Endothelial cell (in vitro differentiated cells): ENCODE measurements at regions not wholly inside any gene's neighbourhood (a gene's known extent, or its start where the extent isn't known, plus 50 kb on each side); places are given as distances from the start of the nearest gene placed in this dataset.

Experiments
- DNase-seq: peaks from one replicate; pipeline ENCODE4 v3.0.0; 2021; ENCODE audit warnings: low spot score
- H3K27ac Mint-ChIP-seq: one replicate; pipeline ENCODE4 v1.8.0; 2021; ENCODE audit warnings: mixed read lengths, inconsistent platforms; ENCODE audit not compliant: unreplicated experiment
- H3K27me3 Mint-ChIP-seq: one replicate; pipeline ENCODE4 v1.8.0; 2021; ENCODE audit warnings: mild to moderate bottlenecking, moderate library complexity, mixed read lengths, inconsistent platforms; ENCODE audit not compliant: unreplicated experiment
- H3K36me3 Mint-ChIP-seq: one replicate; pipeline ENCODE4 v1.8.0; 2021; ENCODE audit warnings: mild to moderate bottlenecking, low read depth, mixed read lengths, inconsistent platforms; ENCODE audit not compliant: unreplicated experiment
- H3K4me1 Mint-ChIP-seq: one replicate; pipeline ENCODE4 v1.8.0; 2021; ENCODE audit warnings: mild to moderate bottlenecking, mixed read lengths, inconsistent platforms; ENCODE audit not compliant: unreplicated experiment
- H3K4me3 Mint-ChIP-seq: one replicate; pipeline ENCODE4 v1.8.0; 2021; ENCODE audit warnings: mild to moderate bottlenecking, mixed read lengths, inconsistent platforms; ENCODE audit not compliant: unreplicated experiment
- H3K9me3 Mint-ChIP-seq: one replicate; pipeline ENCODE4 v1.8.0; 2021; ENCODE audit warnings: mixed read lengths, inconsistent platforms; ENCODE audit not compliant: unreplicated experiment
- TF ChIP-seq, protein P1 (sequence below): fragments of 200-600 bp; sonication (generic); IDR thresholded peaks from one replicate; pipeline ENCODE4 v1.5.0; 2021; ENCODE audit warnings: antibody characterized with exemption; ENCODE audit not compliant: unreplicated experiment

DNA sequence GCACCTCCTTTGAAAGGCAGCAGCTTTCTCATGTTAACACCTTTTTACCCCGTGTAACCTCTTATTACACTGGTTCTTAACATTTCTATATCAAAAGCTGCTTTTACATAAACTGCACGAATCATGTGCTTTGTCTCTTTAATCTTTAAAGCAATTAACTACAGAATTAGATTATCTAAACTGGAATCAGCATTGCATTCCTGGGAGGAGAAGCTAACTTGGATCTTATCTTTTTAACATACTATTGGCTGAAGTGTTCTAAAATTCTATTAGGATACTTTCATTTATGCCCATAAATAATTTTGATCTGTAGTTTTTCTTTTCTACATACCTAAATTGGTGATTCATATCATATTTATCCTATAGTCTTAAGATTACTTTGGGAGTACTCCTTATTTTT lies 428.4 kb upstream of the IGFBP3 start:
- Mint-ChIP-seq H3K9me3 (no peaks in the 10 kb centered on the region), H3K4me1 (peaks cover 8% of the 10 kb centered on the region), H3K4me3 (no peak overlapping the region), H3K27ac (no peak overlapping the region), H3K36me3 (peaks cover 3% of the 10 kb centered on the region), H3K27me3 (peaks cover 2% of the 10 kb centered on the region)
- no peak for DNase-seq
- TF ChIP-seq, protein P1, sequence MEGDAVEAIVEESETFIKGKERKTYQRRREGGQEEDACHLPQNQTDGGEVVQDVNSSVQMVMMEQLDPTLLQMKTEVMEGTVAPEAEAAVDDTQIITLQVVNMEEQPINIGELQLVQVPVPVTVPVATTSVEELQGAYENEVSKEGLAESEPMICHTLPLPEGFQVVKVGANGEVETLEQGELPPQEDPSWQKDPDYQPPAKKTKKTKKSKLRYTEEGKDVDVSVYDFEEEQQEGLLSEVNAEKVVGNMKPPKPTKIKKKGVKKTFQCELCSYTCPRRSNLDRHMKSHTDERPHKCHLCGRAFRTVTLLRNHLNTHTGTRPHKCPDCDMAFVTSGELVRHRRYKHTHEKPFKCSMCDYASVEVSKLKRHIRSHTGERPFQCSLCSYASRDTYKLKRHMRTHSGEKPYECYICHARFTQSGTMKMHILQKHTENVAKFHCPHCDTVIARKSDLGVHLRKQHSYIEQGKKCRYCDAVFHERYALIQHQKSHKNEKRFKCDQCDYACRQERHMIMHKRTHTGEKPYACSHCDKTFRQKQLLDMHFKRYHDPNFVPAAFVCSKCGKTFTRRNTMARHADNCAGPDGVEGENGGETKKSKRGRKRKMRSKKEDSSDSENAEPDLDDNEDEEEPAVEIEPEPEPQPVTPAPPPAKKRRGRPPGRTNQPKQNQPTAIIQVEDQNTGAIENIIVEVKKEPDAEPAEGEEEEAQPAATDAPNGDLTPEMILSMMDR, result no peak

DNA sequence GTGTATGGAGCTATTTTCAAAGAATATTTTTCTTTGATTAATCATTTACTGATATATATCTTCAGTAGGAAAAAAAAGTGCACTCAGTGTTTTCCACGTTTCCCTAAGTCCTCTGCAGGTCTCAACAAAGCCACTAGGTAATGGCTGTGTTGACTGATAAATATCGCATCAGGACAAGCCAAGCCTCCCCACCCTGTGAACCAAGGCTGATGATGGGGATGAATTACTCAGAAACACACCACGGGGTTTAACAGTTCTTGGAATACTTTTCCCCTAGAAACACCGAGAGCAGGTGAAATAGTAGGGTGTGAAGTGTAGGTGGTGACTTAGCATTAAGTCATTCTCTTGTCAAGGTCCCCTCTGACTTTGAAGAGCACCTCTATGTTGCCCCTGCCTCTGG lies 423.5 kb upstream of the IGFBP3 start:
- Mint-ChIP-seq H3K4me3 (no peak overlapping the region), H3K9me3 (no peaks in the 10 kb centered on the region), H3K4me1 (no peaks in the 10 kb centered on the region), H3K36me3 (no peaks in the 10 kb centered on the region), H3K27ac (no peak overlapping the region), H3K27me3 (no peaks in the 10 kb centered on the region)
- TF ChIP-seq, protein P1, result no peak
- no peak for DNase-seq

DNA sequence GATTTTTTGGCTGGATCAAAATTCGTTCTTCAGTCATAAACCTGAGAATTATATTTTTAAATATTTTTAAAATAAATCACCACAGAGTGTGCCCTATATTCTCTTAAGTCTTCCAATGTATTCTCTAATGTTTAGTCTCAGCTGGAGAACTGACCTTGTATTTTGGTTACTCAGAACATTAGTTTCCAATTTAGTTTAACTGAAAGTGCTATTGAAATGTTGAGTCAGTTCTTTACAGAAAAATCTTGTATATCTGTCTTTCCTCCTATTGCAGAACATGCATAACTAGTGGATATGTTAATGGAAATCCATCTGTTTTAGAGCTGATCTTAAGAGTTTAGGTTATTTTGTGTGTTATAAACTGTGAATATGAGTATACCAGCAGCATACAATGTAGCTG lies 422.7 kb upstream of the IGFBP3 start:
- Mint-ChIP-seq H3K9me3 (no peaks in the 10 kb centered on the region), H3K27ac (no peak overlapping the region), H3K4me3 (no peak overlapping the region), H3K4me1 (no peaks in the 10 kb centered on the region), H3K36me3 (no peaks in the 10 kb centered on the region), H3K27me3 (no peaks in the 10 kb centered on the region)
- TF ChIP-seq, protein P1, result no peak
- DNase-seq, result no peak

DNA sequence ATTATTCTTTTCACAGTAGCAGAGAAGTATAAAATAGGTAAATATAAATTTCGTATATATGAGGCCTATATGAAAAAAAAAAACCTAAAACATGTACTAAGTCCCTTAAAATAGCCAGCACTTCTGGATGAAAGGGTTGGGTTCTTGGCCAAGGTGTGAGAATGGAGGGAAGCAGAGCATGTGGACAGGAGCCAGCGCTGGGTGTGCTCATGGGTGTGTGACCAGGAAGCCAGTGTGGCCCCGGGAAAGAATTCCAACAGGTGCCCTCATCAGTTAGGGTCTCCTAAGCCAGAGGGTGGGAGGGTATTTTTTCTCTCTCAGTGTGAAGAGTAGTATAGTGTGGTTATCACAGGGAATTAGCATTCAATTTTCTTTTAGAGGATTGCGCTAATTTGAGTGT lies 401.9 kb upstream of the IGFBP3 start:
- no peak overlapping the region for H3K4me3 Mint-ChIP-seq
- TF ChIP-seq, protein P1, result no peak
- H3K4me1 Mint-ChIP-seq, result peaks cover 9% of the 10 kb centered on the region
- H3K9me3 Mint-ChIP-seq, result no peaks in the 10 kb centered on the region
- peaks cover 3% of the 10 kb centered on the region for H3K27me3 Mint-ChIP-seq
- no peak overlapping the region for H3K27ac Mint-ChIP-seq
- H3K36me3 Mint-ChIP-seq, result no peaks in the 10 kb centered on the region
- no peak for DNase-seq

DNA sequence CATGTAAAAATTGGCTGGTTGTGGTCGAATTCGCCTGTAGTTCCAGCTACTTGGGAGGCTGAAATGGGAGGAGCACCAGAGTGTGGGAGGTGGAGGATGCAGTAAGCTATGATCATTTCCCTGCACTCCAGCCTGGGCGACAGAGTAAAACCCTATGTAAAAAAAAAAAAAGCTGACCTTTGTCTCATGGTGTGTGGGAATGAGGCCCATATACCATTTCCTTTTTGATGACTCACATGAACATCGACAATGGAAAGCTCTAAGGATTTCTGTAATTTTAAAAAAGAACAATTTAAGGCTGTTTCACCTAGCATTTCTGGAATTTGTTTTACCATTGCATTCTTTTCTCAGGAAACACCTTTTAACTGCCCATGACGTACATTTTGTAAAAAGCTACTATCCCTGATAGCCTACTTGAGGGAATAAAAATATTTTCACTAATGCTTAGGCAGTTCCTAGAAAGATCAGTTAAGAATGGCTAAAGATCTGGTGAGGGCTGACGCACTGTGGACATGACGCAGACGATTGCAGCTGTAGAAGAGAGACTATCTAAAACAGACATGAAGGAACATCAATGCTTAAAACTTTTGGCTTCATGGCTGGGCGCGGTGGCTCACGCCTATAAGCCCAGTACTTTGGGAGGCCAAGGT lies 400.6 kb upstream of the IGFBP3 start:
- no peaks in the 10 kb centered on the region for H3K9me3 Mint-ChIP-seq
- DNase-seq, result no peak
- H3K4me1 Mint-ChIP-seq, result peaks cover 9% of the 10 kb centered on the region
- no peak overlapping the region for H3K27ac Mint-ChIP-seq
- no peak overlapping the region for H3K4me3 Mint-ChIP-seq
- TF ChIP-seq, protein P1, result no peak
- no peaks in the 10 kb centered on the region for H3K36me3 Mint-ChIP-seq
- peaks cover 3% of the 10 kb centered on the region for H3K27me3 Mint-ChIP-seq
